Pancreas (tissue), 10 donors: ENCODE measurements at regions not wholly inside any gene's neighbourhood (a gene's known extent, or its start where the extent isn't known, plus 50 kb on each side); places are given as distances from the start of the nearest gene placed in this dataset.

Experiments used
- ATAC-seq, 4 donors: fragments of 200-7000 bp; cut with Tn5 transposase; one replicate each; pipeline versions ENCODE4 v1.8.0 to v1.9.1; 2020; ENCODE audit warnings: mild to moderate bottlenecking in 4 of 4, moderate library complexity in 4 of 4
- DNase-seq, 6 donors: peaks; one replicate each; pipeline ENCODE4 v3.0.0-alpha.2; 2020
- FAIRE-seq: peaks from 2 replicates; lab custom pipeline; 2012; peaks lifted over from hg19 to GRCh38; lab: Jason Lieb, UNC
- H3K27ac ChIP-seq, 4 donors: fragments of 200-600 bp; sonication (generic); 1 replicate in 3 of 4; 2 replicates in 1 of 4; pipeline versions ENCODE4 v1.5.0 to v1.8.0; 2020
- H3K27me3 ChIP-seq, 4 donors: fragments of 200-600 bp; one replicate each; pipeline ENCODE4 v1.8.0; 2021
- H3K36me3 ChIP-seq, 3 donors: fragments of 200-600 bp; sonication (generic) in 1 of 3; one replicate each; pipeline versions ENCODE4 v1.5.0 to v1.8.0; 2020 to 2021
- H3K4me1 ChIP-seq, 3 donors: fragments of 200-600 bp; one replicate each; pipeline ENCODE4 v1.8.0; 2021
- H3K4me3 ChIP-seq, 4 donors: fragments of 200-600 bp; sonication (generic) in 2 of 4; one replicate each; pipeline versions ENCODE4 v1.5.0 to v1.8.0; 2020 to 2021
- H3K9me3 ChIP-seq, 4 donors: fragments of 200-600 bp; one replicate each; pipeline ENCODE4 v1.8.0; 2021
- whole genome bisulfite sequencing, 2 donors: extraction: QIAGEN DNeasy Blood & Tissue Kit; methylation state at CpG; one replicate each; pipeline ENCODE4 v1.1.7; 2013; 5-methylcytosine and 5-hydroxymethylcytosine counted together
- intact Hi-C, 3 donors: fragments of 100-400 bp; cut with DNase I; formaldehyde crosslinking; loops; one replicate each; pipeline versions ENCODE4 v1.11.1 to v1.14.2; 2022
- TF ChIP-seq, protein P1 (sequence below), 4 donors: fragments of 200-600 bp; sonication (generic) in 3 of 4; IDR thresholded peaks; one replicate each; pipeline versions ENCODE4 v1.5.0 to v1.8.0; 2021; ENCODE audit warnings: antibody characterized with exemption in 4 of 4
- donor health status: healthy with polysubstance abuse.
- donor health status: DM: no; HTN: no; CAD: no; lungs with moderate emphysema.
- donor health status: DM: no; HTN: no; CAD: no.
- donor health status: control.
- donor health status: control.
- donor health status: Bipolar disorder and iron deficiency.
- donor health status: DM: yes; HTN: yes; CAD: no.
- donor health status: DM: no; HTN: no; CAD: no.
- donor health status: DM: no; HTN: no; CAD: no.
- donor health status: DM: yes; HTN: yes; CAD: no.

GRCh38 chr2:17231394-17231965, 286.8 kb downstream of the RAD51AP2 start:
- no peak overlapping the region for H3K4me3 ChIP-seq
- no peak overlapping the region for H3K27ac ChIP-seq
- no peaks in the 10 kb centered on the region for H3K9me3 ChIP-seq
- H3K4me1 ChIP-seq: no peaks in the 10 kb centered on the region
- FAIRE-seq (no peak), DNase-seq (no peak), ATAC-seq (no peak)
- WGBS, 2 donors: 72 to 75% methylated on average over 5 of the region's 5 CpGs
- TF ChIP-seq, protein P1, sequence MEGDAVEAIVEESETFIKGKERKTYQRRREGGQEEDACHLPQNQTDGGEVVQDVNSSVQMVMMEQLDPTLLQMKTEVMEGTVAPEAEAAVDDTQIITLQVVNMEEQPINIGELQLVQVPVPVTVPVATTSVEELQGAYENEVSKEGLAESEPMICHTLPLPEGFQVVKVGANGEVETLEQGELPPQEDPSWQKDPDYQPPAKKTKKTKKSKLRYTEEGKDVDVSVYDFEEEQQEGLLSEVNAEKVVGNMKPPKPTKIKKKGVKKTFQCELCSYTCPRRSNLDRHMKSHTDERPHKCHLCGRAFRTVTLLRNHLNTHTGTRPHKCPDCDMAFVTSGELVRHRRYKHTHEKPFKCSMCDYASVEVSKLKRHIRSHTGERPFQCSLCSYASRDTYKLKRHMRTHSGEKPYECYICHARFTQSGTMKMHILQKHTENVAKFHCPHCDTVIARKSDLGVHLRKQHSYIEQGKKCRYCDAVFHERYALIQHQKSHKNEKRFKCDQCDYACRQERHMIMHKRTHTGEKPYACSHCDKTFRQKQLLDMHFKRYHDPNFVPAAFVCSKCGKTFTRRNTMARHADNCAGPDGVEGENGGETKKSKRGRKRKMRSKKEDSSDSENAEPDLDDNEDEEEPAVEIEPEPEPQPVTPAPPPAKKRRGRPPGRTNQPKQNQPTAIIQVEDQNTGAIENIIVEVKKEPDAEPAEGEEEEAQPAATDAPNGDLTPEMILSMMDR (IDR thresholded peaks at IDR 0.05): no peak
- H3K36me3 ChIP-seq: no peaks in the 10 kb centered on the region
- no peaks in the 10 kb centered on the region for H3K27me3 ChIP-seq
- intact Hi-C loops: no loop called here

DNA sequence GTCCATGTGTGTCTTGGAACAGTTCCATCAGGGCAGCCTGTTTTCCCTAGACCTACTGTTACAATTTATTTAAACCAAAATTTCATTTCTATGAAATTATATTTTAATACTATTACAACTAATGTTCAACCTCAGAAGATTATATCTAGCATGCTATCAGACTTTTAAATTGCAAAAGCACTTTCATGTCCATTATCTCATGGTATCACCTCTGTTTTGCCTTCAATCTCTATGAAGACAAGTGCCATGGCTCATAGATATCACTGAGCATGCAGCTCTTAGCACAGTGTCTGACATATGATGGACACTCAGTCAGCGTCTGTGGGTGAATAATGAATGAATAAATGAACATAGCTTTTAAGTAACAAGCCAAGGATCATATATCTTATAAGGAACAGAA, 288.8 kb downstream of the RAD51AP2 start:
- FAIRE-seq: no peak
- 38 to 53% methylated on average over 1 of the region's 1 CpG for WGBS, 2 donors
- Histone ChIP-seq H3K36me3 (no peaks in the 10 kb centered on the region), H3K27me3 (no peaks in the 10 kb centered on the region), H3K27ac (no peak overlapping the region), H3K4me3 (no peak overlapping the region), H3K9me3 (no peaks in the 10 kb centered on the region), H3K4me1 (no peaks in the 10 kb centered on the region)
- ATAC-seq: no peak
- intact Hi-C loops: no loop called here
- no peak for DNase-seq
- TF ChIP-seq, protein P1 (IDR thresholded peaks at IDR 0.05): no peak

- TF ChIP-seq, protein P1 (IDR thresholded peaks at IDR 0.05): no peak
- Histone ChIP-seq H3K36me3 (no peaks in the 10 kb centered on the region), H3K27ac (no peak overlapping the region), H3K9me3 (no peaks in the 10 kb centered on the region), H3K4me1 (no peaks in the 10 kb centered on the region), H3K4me3 (no peak overlapping the region), H3K27me3 (no peaks in the 10 kb centered on the region)
- no peak for FAIRE-seq
- no peak for DNase-seq
- WGBS, 2 donors: 68 to 78% methylated on average over 6 of the region's 6 CpGs
- no peak for ATAC-seq
- intact Hi-C loops: no loop called here
Measured at GRCh38 chr2:17228461-17228860, 289.8 kb downstream of the RAD51AP2 start.

- H3K36me3 ChIP-seq: no peaks in the 10 kb centered on the region
- ATAC-seq (no peak), FAIRE-seq (no peak), DNase-seq (no peak)
- TF ChIP-seq, protein P1 (IDR thresholded peaks at IDR 0.05): no peak
- H3K27ac ChIP-seq: no peak overlapping the region
- no peak overlapping the region for H3K4me3 ChIP-seq
- intact Hi-C loops: no loop called here
- no peaks in the 10 kb centered on the region for H3K27me3 ChIP-seq
- H3K9me3 ChIP-seq: no peaks in the 10 kb centered on the region
- H3K4me1 ChIP-seq: no peaks in the 10 kb centered on the region
- 68 to 78% methylated on average over 5 of the region's 5 CpGs for WGBS, 2 donors
Measured at GRCh38 chr2:17227856-17228255, 290.4 kb downstream of the RAD51AP2 start.

DNA sequence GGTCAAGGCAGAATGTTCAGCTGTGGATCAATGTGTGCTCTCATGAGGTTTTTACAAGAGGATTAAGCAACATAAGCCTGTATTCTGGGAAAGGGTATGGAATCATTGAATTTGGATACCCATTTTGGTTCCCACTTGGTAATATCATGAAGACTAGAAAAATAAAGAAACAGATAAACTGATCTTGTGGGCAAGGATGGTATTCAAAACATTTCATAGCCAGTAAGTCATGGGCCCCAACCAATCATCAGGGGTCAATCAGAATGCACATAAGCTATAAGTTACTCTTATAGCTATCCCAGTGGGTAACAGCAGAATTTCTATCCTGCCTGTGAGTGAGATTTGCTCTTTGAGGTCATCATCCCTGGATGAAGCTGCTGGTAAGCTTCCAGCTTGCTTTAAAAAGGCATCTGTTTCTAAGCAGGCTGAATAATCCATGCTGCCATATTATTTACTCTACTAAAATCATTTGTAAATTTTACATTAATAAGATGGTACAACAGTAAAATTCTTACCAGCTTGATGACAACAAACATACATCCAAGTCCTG, 291.2 kb downstream of the RAD51AP2 start:
- Histone ChIP-seq H3K27ac (no peak overlapping the region), H3K4me3 (no peak overlapping the region), H3K36me3 (no peaks in the 10 kb centered on the region), H3K9me3 (no peaks in the 10 kb centered on the region), H3K27me3 (no peaks in the 10 kb centered on the region), H3K4me1 (no peaks in the 10 kb centered on the region)
- no peak for DNase-seq
- intact Hi-C loops: no loop called here
- no peak for FAIRE-seq
- TF ChIP-seq, protein P1 (IDR thresholded peaks at IDR 0.05): no peak
- no peak for ATAC-seq
